H1 (cell line): ENCODE measurements at regions not wholly inside any gene's neighbourhood (a gene's known extent, or its start where the extent isn't known, plus 50 kb on each side); places are given as distances from the start of the nearest gene placed in this dataset.

ENCODE experiments used
- EGR1 ChIP-seq: IDR thresholded peaks from 2 replicates; pipeline ENCODE4 v1.6.1; 2011; ENCODE audit warnings: low read depth, low read length, borderline replicate concordance
- TF ChIP-seq, protein P1 (sequence below), 3 experiments: IDR thresholded peaks; 1 replicate in 2 of 3; 2 replicates in 1 of 3; pipeline versions ENCODE4 v1.5.1 to v1.6.1; 2011; ENCODE audit warnings: low read length in 3 of 3, mild to moderate bottlenecking in 3 of 3, inconsistent platforms in 2 of 3, low read depth in 1 of 3, moderate library complexity in 1 of 3; ENCODE audit not compliant: insufficient read depth in 1 of 3; ENCODE audit errors: control extremely low read depth in 1 of 3

DNA sequence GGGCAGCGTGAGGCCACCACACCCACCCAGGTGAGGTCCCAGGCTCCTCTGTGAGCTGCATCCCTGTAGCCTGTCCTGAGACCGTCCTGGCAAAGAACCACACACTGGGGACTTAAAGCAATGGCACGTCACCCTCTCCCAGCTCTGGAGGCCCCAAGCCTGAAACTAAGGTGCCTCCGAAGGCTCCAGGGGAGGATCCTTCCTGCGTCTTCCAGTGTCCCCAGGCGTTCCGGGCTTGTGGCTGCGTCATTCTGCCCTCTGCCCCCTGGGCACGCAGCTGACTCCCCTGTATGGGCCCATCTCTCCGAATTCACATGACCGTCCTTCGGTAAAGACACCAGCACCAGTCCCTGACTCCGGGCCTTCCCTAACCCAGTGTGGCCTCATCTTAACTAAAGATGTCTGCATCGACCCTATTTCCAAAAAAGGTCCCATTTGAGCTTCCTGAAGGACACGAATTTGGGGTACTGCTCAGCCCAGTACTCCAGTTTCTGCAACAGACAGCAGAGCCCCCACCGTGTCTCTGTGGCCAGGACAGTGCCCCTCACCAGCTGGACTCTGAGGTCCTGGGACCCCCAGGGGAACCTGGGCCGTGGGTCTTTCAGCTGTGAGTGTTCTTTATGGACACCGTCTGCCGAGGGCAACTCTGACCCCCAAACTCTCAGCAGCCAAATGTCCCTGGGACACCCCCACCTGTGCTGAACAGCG lies 75.2 kb upstream of the CTDP1 start:
- no peak for TF ChIP-seq EGR1
- TF ChIP-seq, protein P1, sequence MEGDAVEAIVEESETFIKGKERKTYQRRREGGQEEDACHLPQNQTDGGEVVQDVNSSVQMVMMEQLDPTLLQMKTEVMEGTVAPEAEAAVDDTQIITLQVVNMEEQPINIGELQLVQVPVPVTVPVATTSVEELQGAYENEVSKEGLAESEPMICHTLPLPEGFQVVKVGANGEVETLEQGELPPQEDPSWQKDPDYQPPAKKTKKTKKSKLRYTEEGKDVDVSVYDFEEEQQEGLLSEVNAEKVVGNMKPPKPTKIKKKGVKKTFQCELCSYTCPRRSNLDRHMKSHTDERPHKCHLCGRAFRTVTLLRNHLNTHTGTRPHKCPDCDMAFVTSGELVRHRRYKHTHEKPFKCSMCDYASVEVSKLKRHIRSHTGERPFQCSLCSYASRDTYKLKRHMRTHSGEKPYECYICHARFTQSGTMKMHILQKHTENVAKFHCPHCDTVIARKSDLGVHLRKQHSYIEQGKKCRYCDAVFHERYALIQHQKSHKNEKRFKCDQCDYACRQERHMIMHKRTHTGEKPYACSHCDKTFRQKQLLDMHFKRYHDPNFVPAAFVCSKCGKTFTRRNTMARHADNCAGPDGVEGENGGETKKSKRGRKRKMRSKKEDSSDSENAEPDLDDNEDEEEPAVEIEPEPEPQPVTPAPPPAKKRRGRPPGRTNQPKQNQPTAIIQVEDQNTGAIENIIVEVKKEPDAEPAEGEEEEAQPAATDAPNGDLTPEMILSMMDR (IDR thresholded peaks at IDR 0.05; ENCODE audit: control extremely low read depth in 1 of 3, insufficient read depth in 1 of 3, low read depth in 1 of 3, low read length in 3 of 3) = no peak
